HG02678 (cell line): ENCODE measurements at regions not wholly inside any gene's neighbourhood (a gene's known extent, or its start where the extent isn't known, plus 50 kb on each side); places are given as distances from the start of the nearest gene placed in this dataset.

Experiments used
- ATAC-seq: cut with Tn5 transposase; IDR thresholded peaks from one replicate; pipeline ENCODE4 v1.9.1; 2021; ENCODE audit warnings: mild to moderate bottlenecking, moderate library complexity; ENCODE audit not compliant: unreplicated experiment

DNA sequence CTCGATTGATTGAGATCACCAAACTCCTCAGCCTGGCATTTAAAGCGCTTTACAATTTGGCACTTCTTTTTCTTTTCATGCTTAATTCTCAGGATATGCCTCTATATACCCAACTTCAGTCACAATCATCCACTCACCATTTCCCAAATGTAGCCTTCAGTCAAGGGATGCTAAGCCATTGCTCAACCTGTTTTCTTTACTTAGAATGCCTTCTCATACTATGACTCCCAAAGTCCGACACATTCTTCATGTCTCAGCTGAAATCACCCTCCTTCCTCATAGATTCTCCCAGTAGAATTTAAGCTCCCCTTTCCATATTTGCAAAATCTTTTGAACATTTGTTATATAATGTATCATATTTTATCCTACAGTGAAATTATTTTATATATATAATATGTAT, 467.0 kb downstream of the LRIG3 start:
- ATAC-seq = no peak

DNA sequence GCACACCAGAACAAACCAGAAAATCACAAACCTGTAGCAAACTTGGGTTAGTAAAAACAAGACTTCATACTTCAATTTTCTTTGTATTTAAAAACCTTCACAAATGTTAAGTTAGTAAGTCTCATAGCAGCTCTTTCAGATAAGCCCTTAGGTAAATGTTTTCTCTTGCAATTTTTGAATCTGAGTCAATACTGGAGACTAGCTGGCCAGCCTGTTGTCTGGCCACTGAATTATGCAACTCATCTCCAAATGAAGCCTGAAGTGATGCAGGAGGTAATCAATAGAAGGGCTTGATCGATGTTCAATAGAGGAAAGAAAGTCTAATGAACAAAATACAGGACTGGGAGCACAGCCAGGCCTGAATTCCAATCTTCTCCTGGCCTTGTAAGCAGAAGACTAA, 465.2 kb downstream of the LRIG3 start:
- no peak for ATAC-seq

DNA sequence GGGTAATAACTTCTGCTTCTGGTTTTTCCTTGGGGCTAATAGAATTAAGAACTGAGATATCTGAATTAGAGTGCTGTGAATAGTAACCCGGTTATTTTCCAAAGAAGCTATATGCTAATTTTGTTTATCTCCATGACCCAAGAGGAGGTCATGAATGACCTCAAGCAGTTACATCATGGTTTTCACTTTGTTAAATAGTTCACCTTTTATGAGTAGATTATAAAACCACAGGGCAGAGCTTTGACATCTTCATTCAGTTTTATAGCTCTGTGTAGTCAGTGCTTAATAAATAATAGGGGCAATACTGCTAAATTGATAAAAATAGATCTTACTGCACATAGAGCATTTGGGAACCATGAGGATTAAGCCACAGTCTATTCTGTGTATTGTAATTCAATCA, 462.2 kb downstream of the LRIG3 start:
- no peak for ATAC-seq

DNA sequence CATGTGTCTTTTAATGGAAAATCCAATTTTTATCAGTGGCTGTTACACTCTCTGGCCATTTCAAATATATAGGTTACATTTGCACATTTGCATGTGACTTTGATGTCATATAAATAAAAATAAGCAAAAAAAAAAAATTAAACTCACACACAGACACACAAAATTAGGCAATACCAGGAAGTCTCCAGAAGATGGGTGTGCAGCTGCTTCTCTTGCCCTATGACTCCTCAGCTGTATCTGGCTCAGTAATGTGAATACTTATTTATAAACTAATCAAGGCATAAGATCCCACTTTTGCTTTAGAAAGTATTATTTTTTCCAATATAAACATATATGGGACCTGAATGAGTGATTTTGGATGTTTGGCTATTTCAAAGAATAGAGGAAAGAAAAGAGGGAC, 461.1 kb downstream of the LRIG3 start:
- ATAC-seq = no peak

DNA sequence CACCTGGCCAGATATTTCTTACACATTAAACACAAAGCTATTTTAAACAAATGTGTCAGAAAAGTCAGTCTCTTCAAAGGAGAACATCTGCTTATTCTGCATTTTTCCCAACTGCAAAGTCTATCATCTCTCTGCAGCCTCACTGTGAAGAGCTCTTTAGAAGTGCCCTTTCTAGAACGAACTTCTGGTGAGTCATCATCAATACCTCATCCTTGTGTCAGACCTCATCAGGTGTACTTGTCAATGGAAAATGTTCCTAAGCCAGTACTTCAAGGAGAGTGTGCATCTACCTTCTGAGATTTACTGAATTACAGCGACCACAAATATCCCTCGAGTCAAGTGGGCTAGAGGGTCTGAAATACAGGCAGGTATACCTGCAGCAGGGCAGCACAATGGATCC, 457.3 kb downstream of the LRIG3 start:
- no peak for ATAC-seq

DNA sequence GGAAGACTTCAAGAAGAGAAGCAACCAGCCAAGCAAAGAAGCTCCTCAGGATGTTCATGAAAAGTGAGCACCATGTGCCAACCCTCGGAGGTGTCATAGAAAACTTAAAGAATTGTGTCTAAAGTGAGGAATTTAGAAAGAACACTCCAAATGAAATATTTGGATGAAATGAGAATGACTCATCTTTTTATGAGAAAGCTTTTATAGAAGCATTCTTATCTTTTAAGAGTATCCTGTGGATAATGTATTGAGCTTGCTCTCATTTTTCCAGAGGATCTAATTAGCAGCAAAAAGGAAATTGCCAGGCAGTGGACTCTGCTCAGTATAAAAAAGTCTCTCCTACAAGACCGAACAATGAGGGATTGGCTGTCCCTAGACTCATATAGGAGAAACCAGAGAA, 454.9 kb downstream of the LRIG3 start:
- ATAC-seq = no peak

DNA sequence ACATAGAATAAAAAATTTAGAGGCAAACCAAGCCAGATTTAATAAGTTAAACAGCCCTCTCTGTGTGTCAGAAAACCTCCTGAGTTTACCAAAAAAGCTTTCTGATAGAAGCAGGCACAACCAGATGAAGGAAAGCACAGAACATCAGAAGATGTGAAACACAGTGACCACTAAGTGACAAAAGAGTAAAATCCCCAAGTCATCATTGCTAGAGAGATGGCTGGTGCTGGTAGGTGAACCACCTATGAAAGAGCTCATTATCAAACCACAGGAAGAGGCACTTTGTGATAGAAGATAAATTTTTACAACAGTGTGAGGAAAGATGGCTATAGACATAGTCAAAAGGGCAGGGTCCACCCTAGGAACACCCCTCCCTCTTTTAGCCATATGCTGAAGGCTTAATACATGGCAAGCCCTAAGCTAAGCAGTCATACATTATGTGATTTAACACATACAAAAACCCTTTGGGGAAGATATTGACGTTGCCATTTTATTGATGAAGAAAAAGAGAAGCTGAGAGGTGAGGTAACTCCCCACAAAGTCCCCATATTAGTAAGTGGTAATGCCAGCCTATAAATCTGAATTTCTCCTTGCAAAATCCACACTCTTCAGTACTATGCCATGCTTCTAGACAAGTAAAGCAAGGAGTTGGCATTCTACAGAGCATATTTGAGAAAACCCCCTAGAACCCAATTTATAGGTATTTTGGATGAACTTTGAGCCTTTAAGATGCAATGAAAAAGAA, 449.9 kb downstream of the LRIG3 start:
- no peak for ATAC-seq

DNA sequence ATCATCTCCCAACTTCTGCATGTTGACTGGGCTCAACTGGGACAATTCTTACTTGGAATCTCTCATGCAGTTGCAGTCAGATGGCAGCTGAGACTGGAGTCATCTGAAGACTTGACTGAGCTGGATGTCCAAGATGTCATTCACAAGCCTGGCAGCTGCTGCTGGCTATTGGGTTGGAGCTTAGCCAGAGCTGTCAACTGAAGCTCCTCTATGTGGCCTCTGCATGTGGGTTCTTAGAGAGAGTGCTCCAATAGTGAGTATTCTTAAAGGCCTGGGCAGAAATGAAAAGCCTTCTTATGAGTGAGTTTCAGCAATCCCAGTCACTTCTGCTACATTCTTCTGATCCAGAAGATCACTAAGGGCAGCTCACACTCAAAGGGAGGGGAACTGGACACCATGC, 440.9 kb downstream of the LRIG3 start:
- ATAC-seq = no peak

DNA sequence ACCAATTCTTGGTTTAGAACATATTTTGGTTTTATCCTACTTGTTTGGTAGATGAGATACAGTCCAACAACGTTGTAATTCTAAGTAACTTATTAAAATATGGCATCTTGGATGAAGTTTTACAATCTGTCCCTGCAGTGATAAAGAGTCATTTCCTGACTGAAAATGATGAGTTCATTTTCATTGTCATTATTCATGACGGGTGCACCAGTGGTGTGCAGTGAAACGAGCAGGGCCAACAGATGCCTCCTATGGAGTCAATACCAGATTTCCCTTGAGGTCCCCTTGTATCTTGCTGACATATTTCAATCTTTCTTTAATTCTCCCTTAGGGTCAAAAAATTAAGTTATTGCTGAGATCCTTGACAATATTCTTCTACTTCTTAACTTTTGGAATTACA, 438.5 kb downstream of the LRIG3 start:
- ATAC-seq = no peak

DNA sequence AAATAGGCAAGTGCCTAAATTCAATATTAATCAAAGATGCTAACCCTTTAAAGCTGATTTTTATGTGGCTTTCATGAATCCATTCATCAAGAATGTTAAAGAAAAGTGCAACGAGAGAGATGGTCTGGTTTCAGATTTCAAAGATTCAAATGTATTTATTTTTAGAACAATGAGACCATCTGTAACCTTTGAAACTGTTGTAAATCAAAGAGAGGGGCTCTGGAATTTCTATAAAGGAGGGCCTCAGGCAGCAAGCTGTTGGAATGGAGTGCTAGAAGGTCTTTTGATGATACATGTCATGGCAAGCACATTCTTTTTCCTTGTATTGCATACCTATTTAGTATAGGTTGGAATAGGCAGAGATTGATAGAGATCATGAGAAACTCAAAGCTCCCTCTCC, 433.0 kb downstream of the LRIG3 start:
- no peak for ATAC-seq

DNA sequence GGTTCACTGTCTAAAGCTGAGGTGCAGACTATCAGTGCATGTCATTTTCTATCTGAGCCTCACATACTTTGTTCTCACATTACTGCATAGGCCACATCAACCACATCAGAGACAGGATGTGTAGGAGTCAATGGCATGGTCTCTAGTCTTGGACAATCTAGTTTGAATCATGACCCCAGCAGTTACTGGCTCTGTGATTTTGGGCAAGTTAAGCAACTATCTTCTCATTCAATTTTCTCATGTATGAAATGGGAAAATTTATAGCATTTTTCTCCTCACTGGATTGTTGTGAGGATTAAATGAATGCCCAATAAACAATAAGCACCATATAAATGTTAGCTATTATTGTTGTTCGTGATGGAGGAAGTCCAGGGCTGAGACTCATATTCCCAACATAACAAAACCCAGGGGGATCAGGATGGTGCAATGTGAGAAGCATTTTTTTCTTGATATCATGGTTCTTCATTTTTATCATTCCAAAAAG, 432.6 kb downstream of the LRIG3 start:
- ATAC-seq = no peak

DNA sequence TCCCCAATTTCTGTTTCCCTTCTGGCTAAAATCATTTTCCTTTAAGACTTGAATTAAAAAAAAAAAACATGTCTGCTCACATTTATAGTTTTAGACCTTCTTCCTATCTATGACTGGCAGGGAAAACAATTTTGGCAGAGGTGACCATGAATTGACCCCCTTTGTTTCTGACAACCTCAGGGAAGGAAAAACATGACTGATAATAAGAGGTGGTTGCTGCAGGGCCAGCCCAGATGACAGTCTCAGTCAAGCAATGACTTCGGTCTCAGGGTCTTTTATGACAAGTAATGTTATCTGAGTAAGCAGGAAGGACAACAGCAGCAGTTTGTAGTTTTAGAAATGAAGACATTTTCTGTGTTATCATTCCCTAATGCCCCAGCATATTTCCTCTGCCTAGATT, 430.9 kb downstream of the LRIG3 start:
- no peak for ATAC-seq

DNA sequence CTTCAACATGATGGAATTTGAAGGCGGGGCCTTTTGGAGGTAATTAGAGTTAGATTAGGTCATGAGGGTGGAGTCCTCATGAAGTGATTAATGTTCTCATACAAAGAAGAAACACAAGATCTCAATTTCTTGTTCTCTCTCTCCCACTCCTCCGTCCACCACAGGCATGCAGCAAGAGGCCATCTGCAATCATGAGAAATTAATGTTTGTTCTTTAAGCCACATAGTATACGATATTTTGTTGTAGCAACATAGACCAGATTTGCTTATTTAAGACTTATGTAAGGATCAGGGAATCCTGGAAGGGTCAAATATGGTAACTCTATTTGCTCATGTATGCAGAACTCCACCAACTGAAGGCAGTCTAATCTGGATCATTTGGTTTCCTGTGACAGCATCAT, 429.0 kb downstream of the LRIG3 start:
- ATAC-seq = no peak

DNA sequence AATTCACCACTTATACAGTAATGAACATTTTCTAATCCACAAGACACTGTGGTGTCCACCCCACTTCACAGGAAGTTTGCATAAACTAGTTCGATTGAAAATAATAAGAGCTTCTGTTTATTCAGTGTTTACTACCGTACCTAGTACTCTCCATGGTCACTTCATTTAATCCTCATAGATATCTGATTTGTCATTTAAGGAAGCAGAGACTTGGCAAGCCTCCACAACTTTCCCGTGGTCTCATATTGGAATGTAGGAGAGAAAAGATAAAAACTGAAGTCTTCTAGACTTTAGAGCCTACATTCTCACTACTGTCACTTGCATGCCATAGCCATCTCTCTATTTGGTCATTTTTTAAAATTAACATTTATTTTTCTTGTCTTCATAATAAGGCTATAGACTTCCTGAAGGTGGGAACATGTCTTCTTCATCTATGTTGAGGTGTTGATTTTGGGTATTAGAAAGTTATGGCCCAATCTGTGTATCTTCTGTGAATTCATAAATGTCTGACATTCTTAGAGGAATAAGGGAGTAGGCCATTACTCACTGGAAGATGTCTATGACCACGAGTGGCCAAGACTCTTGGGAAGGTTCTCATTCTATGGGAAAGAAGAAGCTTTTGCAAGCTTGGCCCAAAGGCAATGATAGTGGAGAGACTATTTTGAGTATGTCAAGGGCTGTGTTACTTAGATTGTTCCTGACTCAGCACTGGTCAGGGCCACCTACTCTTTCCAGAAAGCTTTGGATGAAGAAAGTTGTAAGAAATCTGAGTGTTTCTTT, 423.7 kb downstream of the LRIG3 start:
- no peak for ATAC-seq

DNA sequence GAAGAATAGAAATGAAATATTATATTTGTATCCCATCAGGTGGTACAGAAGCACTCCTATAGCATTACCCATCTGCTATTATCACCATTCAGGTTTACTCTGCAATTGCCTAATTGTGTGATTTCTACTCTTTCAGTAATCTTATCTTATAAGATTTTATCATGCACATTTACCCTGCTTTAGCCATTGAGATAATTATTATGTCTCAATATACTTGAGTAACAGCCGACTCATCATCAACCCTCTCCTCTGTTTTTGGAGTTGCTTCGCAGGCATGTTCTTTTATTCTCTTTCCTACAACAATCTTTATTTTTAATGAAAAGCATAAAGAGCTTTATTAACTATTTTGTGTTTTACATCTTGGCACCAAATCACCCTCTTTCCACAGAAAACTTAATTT, 419.9 kb downstream of the LRIG3 start:
- ATAC-seq = no peak

DNA sequence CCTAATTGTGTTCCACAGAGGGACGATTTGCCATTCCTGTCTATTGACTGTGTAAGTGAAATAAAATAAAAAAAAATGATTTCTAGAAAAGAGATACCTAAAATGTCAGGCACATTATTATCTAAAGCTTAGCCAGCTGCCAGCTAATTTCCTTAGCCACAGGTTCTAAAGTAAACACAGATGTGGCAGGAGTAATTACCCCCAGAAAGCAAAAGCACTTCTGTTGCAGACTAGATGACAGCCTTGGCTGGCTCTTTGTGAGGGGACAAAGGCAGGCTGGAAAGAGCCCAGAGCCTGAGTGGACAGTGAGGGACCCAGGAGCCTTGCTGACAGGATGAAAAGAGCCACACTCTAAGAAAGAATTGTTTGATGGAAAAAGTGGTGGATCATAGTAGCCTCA, 418.1 kb downstream of the LRIG3 start:
- no peak for ATAC-seq

DNA sequence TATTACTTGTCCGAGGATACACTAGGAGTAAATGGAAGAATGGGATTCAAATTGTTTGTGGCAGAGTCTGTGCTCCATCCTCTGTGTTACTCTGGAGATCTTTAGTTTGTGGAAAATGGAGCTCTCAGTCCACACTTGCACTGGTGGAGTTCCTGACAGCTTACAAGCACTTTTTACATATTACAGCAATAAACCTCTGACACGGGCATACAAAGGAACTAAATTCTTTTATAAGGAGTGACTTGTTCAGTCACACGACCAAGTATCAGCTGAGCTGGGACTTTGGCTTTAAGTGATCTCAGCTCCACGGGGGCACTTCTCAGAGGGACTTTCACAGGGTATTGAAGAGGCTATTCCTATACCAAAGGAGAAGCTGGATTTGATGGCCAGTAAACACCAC, 417.5 kb downstream of the LRIG3 start:
- no peak for ATAC-seq

DNA sequence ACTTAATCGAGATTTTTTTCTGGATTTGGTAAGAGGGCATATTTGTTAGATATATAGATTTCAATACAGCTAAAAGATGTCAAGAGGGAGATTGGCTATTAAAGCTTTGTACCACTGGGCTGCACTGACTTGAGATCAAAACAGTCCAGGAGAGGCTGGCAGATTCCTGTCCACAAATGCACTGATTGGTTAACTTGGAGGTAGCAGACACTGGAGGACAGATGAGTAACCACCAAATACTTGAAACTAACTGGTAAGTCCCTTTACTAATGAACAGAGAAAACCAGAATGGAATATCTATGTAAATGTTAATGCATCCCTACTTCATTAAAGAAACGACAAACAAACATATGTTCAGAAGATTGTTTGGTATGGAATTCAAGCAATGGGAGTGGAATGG, 416.6 kb downstream of the LRIG3 start:
- ATAC-seq = no peak

DNA sequence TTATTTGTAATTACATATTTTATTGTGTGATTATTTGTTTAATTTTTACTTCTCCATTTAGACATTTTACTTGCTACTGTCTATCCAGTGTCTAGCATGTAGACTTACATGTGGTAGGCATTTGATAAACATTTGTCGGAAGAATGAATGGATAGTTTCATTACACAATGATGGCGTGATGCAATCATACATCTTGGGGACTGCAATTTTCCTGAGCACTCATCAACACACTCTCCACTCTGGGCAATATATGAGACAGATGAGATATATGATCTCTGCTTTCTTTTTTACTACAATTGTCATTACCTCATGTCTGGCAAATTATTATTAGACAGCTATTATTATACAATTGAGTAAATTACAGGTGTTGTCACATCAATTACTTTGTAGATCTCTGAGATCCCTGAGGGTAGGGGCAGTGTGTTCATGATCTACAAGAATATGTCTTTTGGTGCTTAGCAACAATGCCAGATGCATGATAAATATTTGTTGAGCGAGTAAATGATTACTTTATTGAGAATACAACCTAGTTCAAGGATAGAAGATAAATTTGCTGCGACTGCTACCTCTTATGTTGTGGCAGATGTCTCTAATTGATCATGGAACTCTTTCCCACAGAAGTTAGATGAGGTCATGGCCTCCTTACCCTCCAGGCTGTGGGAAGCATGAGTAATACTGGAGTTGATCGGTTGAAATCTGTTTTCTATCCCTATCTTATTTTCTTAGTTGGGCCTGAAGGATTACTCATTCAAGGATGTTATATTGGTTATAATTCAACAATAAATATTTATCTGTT, 416.0 kb downstream of the LRIG3 start:
- no peak for ATAC-seq

DNA sequence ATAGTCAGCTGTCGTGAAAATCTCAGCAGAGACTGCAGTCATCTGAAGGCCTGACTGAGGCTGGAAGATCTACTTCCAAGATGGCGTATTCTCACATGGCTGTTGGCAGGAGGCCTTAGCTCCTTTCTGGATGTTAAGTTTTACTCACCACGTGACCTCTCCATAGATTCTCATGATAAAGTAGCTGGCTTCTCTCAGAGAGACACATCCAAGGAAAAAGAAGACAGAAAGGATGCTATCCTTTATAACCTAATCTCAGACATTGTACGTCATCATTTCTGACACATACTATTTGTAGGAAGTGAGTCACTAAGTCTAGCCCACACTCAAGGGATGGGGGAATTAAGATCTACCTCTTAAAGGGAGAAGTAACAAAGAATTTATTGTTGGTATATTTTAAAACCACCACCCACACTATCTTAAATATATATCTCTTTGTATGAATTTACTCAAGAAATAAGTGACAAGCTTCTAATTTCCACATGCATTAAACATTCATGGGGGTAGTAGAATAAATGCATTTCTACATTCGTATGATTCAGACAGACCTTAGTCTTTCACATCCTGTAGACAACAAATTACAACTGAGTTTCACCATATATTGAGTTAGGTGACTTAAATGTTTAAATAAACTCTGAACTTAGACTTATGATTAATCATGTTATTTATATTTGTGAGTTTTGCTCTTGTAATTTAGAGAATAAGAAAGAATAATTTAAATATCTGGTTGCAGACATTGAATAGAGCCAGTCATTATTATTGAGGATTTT, 411.0 kb downstream of the LRIG3 start:
- no peak for ATAC-seq

DNA sequence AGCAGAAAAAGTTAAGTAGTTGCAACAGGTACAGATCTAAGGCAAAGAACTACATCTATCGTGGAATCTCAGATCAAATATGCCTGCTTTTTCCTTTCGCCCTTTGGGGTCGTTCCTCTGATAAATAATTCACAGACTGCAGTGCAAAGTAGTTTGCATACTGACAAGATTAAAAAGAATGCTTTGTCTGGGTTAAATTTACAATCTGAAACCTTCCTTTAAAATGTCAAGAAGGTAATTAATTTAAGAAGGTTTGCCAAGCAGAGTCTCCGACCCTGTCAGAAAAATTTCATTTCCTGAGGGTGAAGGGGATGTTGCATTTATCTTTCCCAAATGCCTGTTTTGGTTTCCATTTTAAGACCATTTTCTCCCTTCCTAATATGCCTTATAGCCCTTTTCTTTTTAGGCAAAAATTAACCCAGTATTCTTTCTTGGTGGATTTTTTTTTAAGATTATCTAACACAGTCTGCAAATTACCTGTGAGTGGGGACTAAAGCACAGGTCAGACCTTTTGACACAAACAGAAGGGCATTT, 406.9 kb downstream of the LRIG3 start:
- ATAC-seq = no peak
